IMR-90 (cell line): ENCODE measurements at regions not wholly inside any gene's neighbourhood (a gene's known extent, or its start where the extent isn't known, plus 50 kb on each side); places are given as distances from the start of the nearest gene placed in this dataset.

Experiments
- ATAC-seq: fragments of 200-7000 bp; cut with Tn5 transposase; 2 replicates; pipeline ENCODE4 v1.9.1; 2020; ENCODE audit warnings: low read depth, mild to moderate bottlenecking, moderate library complexity
- BruUV-seq: library from RNA; stranded (reverse); fragments of 400-500 nt; replicated peaks from 2 replicates; lab custom pipeline; 2021; lab: Mats Ljungman, UMichigan
- CTCF ChIA-PET: fragments of 300-600 bp; formaldehyde crosslinking; extraction: SDS; loops from one replicate; lab custom pipeline; 2021; ENCODE audit warnings: antibody characterized with exemption; lab: Yijun Ruan, JAX
- POLR2A ChIA-PET: fragments of 300-600 bp; sonication (Branson Sonifier 250); formaldehyde crosslinking; loops from one replicate; lab custom pipeline; 2022; ENCODE audit warnings: antibody characterized with exemption; ENCODE audit not compliant: unreplicated experiment; lab: Charles Lee
- DNase-seq: peaks from one replicate; pipeline ENCODE4 v3.0.0; 2013
- H2AFZ ChIP-seq: replicated peaks from 2 replicates; pipeline ENCODE3; 2013; ENCODE audit warnings: low read length, mild to moderate bottlenecking; ENCODE audit not compliant: poor library complexity
- H2AK5ac ChIP-seq: 2 replicates; pipeline ENCODE4 v1.6.1; 2013; ENCODE audit warnings: low read depth, low read length, inconsistent platforms
- H2AK9ac ChIP-seq: replicated peaks from 2 replicates; pipeline ENCODE3; 2013; ENCODE audit warnings: mild to moderate bottlenecking, low read depth, low read length, moderate library complexity; ENCODE audit not compliant: poor library complexity
- H2BK120ac ChIP-seq: 2 replicates; pipeline ENCODE4 v1.6.1; 2013; ENCODE audit warnings: low read depth, low read length, inconsistent platforms
- H2BK15ac ChIP-seq: 3 replicates; pipeline ENCODE4 v1.6.1; 2013; ENCODE audit warnings: low read depth, low read length, inconsistent platforms
- H2BK20ac ChIP-seq: 2 replicates; pipeline ENCODE4 v1.6.1; 2013; ENCODE audit warnings: low read depth, mild to moderate bottlenecking, inconsistent platforms, low read length, moderate library complexity
- H2BK5ac ChIP-seq: 2 replicates; pipeline ENCODE4 v1.6.1; 2013; ENCODE audit warnings: mild to moderate bottlenecking, low read depth, low read length, inconsistent platforms; ENCODE audit not compliant: poor library complexity, severe bottlenecking
- H3K14ac ChIP-seq: replicated peaks from 2 replicates; pipeline ENCODE4 v1.6.1; 2013; ENCODE audit warnings: low read depth, low read length, inconsistent platforms
- H3K18ac ChIP-seq: 2 replicates; pipeline ENCODE4 v1.6.1; 2013; ENCODE audit warnings: low read depth, low read length, control low read depth
- H3K23ac ChIP-seq: 2 replicates; pipeline ENCODE4 v1.6.1; 2013; ENCODE audit warnings: low read depth, low read length, inconsistent platforms
- H3K27ac ChIP-seq: 2 replicates; pipeline ENCODE4 v1.5.1; 2013; ENCODE audit warnings: mild to moderate bottlenecking, control low read depth, low read length; ENCODE audit not compliant: insufficient read depth
- H3K27me3 ChIP-seq: 2 replicates; pipeline ENCODE4 v1.6.1; 2013; ENCODE audit warnings: low read length; ENCODE audit not compliant: control insufficient read depth, insufficient read depth
- H3K36me3 ChIP-seq: 2 replicates; pipeline ENCODE4 v1.6.1; 2013; ENCODE audit warnings: low read length, mixed read lengths; ENCODE audit not compliant: control insufficient read depth, insufficient read depth
- H3K4ac ChIP-seq: 2 replicates; pipeline ENCODE4 v1.6.1; 2013; ENCODE audit warnings: low read depth, low read length, inconsistent platforms
- H3K4me1 ChIP-seq: 2 replicates; pipeline ENCODE4 v1.6.1; 2013; ENCODE audit warnings: low read length, mixed read lengths; ENCODE audit not compliant: control insufficient read depth, insufficient read depth
- H3K4me2 ChIP-seq: 2 replicates; pipeline ENCODE4 v1.6.1; 2013; ENCODE audit warnings: low read depth, mild to moderate bottlenecking, control low read depth, low read length, moderate library complexity
- H3K4me3 ChIP-seq: 2 replicates; pipeline ENCODE4 v1.5.1; 2013; ENCODE audit warnings: low read depth, mild to moderate bottlenecking, control low read depth, low read length, moderate library complexity; ENCODE audit not compliant: insufficient read depth
- H3K56ac ChIP-seq: 2 replicates; pipeline ENCODE4 v1.6.1; 2013; ENCODE audit warnings: low read length, inconsistent platforms; ENCODE audit not compliant: insufficient read depth; ENCODE audit errors: extremely low read depth
- H3K79me1 ChIP-seq, 2 experiments: 2 replicates each; pipeline ENCODE4 v1.6.1; 2013; ENCODE audit warnings: low read length in 2 of 2, inconsistent platforms in 1 of 2, low read depth in 1 of 2
- H3K9ac ChIP-seq: 2 replicates; pipeline ENCODE4 v1.6.1; 2013; ENCODE audit warnings: low read depth, low read length, control low read depth
- H3K9me1 ChIP-seq: 2 replicates; pipeline ENCODE4 v1.6.1; 2013; ENCODE audit warnings: low read length, inconsistent platforms; ENCODE audit not compliant: insufficient read depth
- H3K9me3 ChIP-seq: 2 replicates; pipeline ENCODE4 v1.6.1; 2013; ENCODE audit warnings: low read length; ENCODE audit not compliant: control insufficient read depth, insufficient read depth
- H4K20me1 ChIP-seq: 2 replicates; pipeline ENCODE4 v1.6.1; 2013; ENCODE audit warnings: low read length, inconsistent platforms; ENCODE audit not compliant: insufficient read depth
- H4K5ac ChIP-seq: 2 replicates; pipeline ENCODE4 v1.6.1; 2013; ENCODE audit warnings: mild to moderate bottlenecking, low read depth, low read length, control low read depth
- H4K8ac ChIP-seq, 2 experiments: 2 replicates each; pipeline ENCODE4 v1.6.1; 2013; ENCODE audit warnings: low read depth in 2 of 2, low read length in 2 of 2, control low read depth in 1 of 2, inconsistent platforms in 1 of 2
- H4K91ac ChIP-seq: 2 replicates; pipeline ENCODE4 v1.6.1; 2013; ENCODE audit warnings: low read depth, low read length, inconsistent platforms; ENCODE audit not compliant: insufficient read depth
- BHLHE40 ChIP-seq: fragments of 150-350 bp; IDR thresholded peaks from 2 replicates; pipeline ENCODE4 v1.6.1; 2016; ENCODE audit warnings: mild to moderate bottlenecking, low read depth, low read length
- CHD1 ChIP-seq: IDR thresholded peaks from 2 replicates; pipeline ENCODE4 v1.6.1; 2012; ENCODE audit warnings: low read depth, low read length, improper control_type of control experiment
- FOS ChIP-seq: fragments of 150-350 bp; IDR thresholded peaks from 2 replicates; pipeline ENCODE4 v1.6.1; 2016; ENCODE audit warnings: low read depth, low read length
- MAFK ChIP-seq: IDR thresholded peaks from 2 replicates; pipeline ENCODE4 v1.6.1; 2012; ENCODE audit warnings: low read depth, low read length, improper control_type of control experiment
- MXI1 ChIP-seq: IDR thresholded peaks from 2 replicates; pipeline ENCODE4 v1.6.1; 2012; ENCODE audit warnings: low read depth, mild to moderate bottlenecking, low read length, moderate library complexity, borderline replicate concordance
- NFE2L2 ChIP-seq: fragments of 150-350 bp; IDR thresholded peaks from 2 replicates; pipeline ENCODE4 v1.6.1; 2016; ENCODE audit warnings: low read depth, mild to moderate bottlenecking, low read length
- RAD21 ChIP-seq: IDR thresholded peaks from 2 replicates; pipeline ENCODE4 v1.6.1; 2012; ENCODE audit warnings: low read length, improper control_type of control experiment
- RCOR1 ChIP-seq: IDR thresholded peaks from 2 replicates; pipeline ENCODE4 v1.6.1; 2012; ENCODE audit warnings: mild to moderate bottlenecking, low read length, improper control_type of control experiment; ENCODE audit not compliant: insufficient replicate concordance
- WGBS, 2 experiments: methylation state at CpG; one replicate each; pipeline versions ENCODE4 v1.1.5 to v1.1.7; 2013; ENCODE audit warnings: missing lambda C conversion rate in 2 of 2; ENCODE audit not compliant: insufficient read length in 1 of 2; ENCODE audit errors: extremely low coverage in 2 of 2; 5-methylcytosine and 5-hydroxymethylcytosine counted together
- dilution Hi-C: fragments of 300-500 bp; cut with HindIII; formaldehyde crosslinking; loops from one replicate; pipeline ENCODE4 v1.14.3; 2018; ENCODE audit warnings: low sequenced_read_pairs; ENCODE audit not compliant: unreplicated experiment
- in situ Hi-C: fragments of 300-500 bp; cut with MboI; formaldehyde crosslinking; loops from 3 replicates; pipeline ENCODE4 v1.14.3; 2019; ENCODE audit warnings: low sequenced_read_pairs, inconsistent platforms, mixed read lengths
- intact Hi-C: fragments of 100-400 bp; cut with micrococcal nuclease; formaldehyde crosslinking; loops from 2 replicates; pipeline ENCODE4 v1.10.0; 2022
- TF ChIP-seq, protein P1 (sequence below): fragments of 150-350 bp; IDR thresholded peaks from 2 replicates; pipeline ENCODE4 v1.6.1; 2016; ENCODE audit warnings: low read depth, mild to moderate bottlenecking, low read length, moderate library complexity, borderline replicate concordance
- TF ChIP-seq, protein P2 (sequence below): conservative IDR thresholded peaks from 2 replicates; pipeline ENCODE4 v1.5.1; 2012; ENCODE audit warnings: mild to moderate bottlenecking, low read depth, low read length, improper control_type of control experiment

DNA sequence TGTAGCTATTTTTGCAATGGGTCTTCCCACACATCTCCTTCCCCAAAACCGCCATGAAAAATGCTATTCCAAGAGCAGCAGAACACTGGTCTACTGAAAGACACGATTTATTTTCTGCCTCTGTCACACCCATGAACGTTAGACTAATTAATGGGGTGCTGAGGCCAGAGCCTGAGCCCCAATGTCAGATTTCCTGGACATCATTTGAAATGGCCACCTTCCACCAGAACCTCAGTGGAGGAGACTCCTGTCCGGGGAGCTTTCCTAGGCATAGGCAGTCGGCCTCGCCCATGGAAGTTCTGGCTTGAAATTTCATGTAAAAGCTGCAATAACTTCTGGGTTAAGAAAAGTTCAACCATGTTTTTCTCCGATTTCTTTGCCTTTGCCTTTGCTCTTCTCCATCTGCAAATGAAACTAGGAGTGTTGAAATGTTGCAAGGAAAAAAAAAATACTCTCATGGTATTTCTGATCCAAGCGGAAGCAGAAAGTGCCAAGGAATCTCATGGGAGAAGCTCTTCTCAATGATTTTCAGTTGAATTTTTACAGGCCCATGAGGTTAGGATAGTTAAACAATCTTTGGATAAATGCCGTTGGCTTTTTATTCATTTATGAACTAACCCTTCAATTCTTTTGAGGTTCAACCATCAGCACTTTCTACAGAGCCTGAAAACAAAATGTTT is 570.8 kb upstream of the MGMT start:
- Histone ChIP-seq H2AK5ac (no peak overlapping the region), H2AK9ac (no peak overlapping the region), H2BK5ac (no peak overlapping the region), H3K4me1 (no peaks in the 10 kb centered on the region), H3K27ac (no peak overlapping the region), H2BK20ac (no peak overlapping the region), H4K20me1 (no peaks in the 10 kb centered on the region), H4K5ac (no peak overlapping the region), H3K4me2 (no peak overlapping the region), H4K8ac (no peak overlapping the region), H3K56ac (no peak overlapping the region), H3K4me3 (no peak overlapping the region), H3K9ac (no peak overlapping the region), H2BK120ac (no peak overlapping the region), H3K27me3 (no peaks in the 10 kb centered on the region), H3K9me1 (no peaks in the 10 kb centered on the region), H2BK15ac (no peak overlapping the region), H2AFZ (no peak overlapping the region), H3K14ac (no peak overlapping the region), H3K4ac (no peak overlapping the region), H3K9me3 (peaks cover 26% of the 10 kb centered on the region), H3K79me1 (no peaks in the 10 kb centered on the region), H3K18ac (no peak overlapping the region), H3K23ac (no peak overlapping the region), H4K91ac (no peak overlapping the region), H3K36me3 (no peaks in the 10 kb centered on the region)
- CTCF ChIA-PET = no interaction called here
- in situ Hi-C loops (no loop called here), dilution Hi-C loops (no loop called here), intact Hi-C loops (no loop called here)
- no TSS peak for BruUV-seq
- DNase-seq = no peak
- no peak for ATAC-seq
- POLR2A ChIA-PET = no interaction called here
- 0% methylated on average over 1 of the region's 9 CpGs; no CpG with 5 or more reads in 1 of the 2 experiments for WGBS, 2 experiments
- TF ChIP-seq, protein P1, sequence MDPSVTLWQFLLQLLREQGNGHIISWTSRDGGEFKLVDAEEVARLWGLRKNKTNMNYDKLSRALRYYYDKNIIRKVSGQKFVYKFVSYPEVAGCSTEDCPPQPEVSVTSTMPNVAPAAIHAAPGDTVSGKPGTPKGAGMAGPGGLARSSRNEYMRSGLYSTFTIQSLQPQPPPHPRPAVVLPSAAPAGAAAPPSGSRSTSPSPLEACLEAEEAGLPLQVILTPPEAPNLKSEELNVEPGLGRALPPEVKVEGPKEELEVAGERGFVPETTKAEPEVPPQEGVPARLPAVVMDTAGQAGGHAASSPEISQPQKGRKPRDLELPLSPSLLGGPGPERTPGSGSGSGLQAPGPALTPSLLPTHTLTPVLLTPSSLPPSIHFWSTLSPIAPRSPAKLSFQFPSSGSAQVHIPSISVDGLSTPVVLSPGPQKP = no peak
- TF ChIP-seq MAFK (no peak), NFE2L2 (no peak), RAD21 (no peak), CHD1 (no peak), RCOR1 (no peak), BHLHE40 (no peak), FOS (no peak), MXI1 (no peak)
- TF ChIP-seq, protein P2, sequence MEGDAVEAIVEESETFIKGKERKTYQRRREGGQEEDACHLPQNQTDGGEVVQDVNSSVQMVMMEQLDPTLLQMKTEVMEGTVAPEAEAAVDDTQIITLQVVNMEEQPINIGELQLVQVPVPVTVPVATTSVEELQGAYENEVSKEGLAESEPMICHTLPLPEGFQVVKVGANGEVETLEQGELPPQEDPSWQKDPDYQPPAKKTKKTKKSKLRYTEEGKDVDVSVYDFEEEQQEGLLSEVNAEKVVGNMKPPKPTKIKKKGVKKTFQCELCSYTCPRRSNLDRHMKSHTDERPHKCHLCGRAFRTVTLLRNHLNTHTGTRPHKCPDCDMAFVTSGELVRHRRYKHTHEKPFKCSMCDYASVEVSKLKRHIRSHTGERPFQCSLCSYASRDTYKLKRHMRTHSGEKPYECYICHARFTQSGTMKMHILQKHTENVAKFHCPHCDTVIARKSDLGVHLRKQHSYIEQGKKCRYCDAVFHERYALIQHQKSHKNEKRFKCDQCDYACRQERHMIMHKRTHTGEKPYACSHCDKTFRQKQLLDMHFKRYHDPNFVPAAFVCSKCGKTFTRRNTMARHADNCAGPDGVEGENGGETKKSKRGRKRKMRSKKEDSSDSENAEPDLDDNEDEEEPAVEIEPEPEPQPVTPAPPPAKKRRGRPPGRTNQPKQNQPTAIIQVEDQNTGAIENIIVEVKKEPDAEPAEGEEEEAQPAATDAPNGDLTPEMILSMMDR = no peak
